SK-N-SH (cell line): ENCODE measurements at regions not wholly inside any gene's neighbourhood (a gene's known extent, or its start where the extent isn't known, plus 50 kb on each side); places are given as distances from the start of the nearest gene placed in this dataset.

Source experiments
- CTCF ChIA-PET: fragments of 300-600, 350-600 bp; formaldehyde crosslinking; extraction: SDS; loops from one replicate; lab custom pipeline; 2021; lab: Yijun Ruan, JAX
- POLR2A ChIA-PET: fragments of 350-600 bp; sonication (Branson Sonifier 250); formaldehyde crosslinking; extraction: SDS; loops from one replicate; lab custom pipeline; 2020; ENCODE audit warnings: antibody characterized with exemption, inconsistent platforms; lab: Yijun Ruan, JAX
- DNase-seq: peaks from one replicate; pipeline ENCODE4 v3.0.0; 2012
- H2AFZ ChIP-seq: fragments of 200-600 bp; sonication (generic); 2 replicates; pipeline ENCODE4 v1.8.1; 2016; ENCODE audit warnings: antibody characterized with exemption, mild to moderate bottlenecking, low read depth
- H3F3A ChIP-seq: fragments of 200-600 bp; sonication (generic); replicated peaks from 2 replicates; pipeline ENCODE3; 2016; ENCODE audit warnings: antibody characterized with exemption, mild to moderate bottlenecking; ENCODE audit not compliant: insufficient read depth
- H3K27ac ChIP-seq, 2 experiments: fragments of 200-500 bp in 1 of 2; fragments of 200-600 bp in 1 of 2; sonication (Bioruptor generic) in 1 of 2; sonication (generic), shearing (Covaris generic) in 1 of 2; 2 replicates each; pipeline versions ENCODE4 v1.5.1 to v1.6.1; 2014 to 2016; ENCODE audit warnings: low read depth in 2 of 2, inconsistent platforms in 1 of 2, low read length in 1 of 2, mild to moderate bottlenecking in 1 of 2, mixed read lengths in 1 of 2
- H3K27me3 ChIP-seq: fragments of 200-600 bp; sonication (generic), shearing (Covaris generic); 2 replicates; pipeline ENCODE4 v1.6.1; 2016; ENCODE audit warnings: mixed run types; ENCODE audit not compliant: insufficient read depth
- H3K36me3 ChIP-seq, 2 experiments: fragments of 200-500 bp in 1 of 2; fragments of 200-600 bp in 1 of 2; sonication (Bioruptor generic) in 1 of 2; sonication (generic) in 1 of 2; replicated peaks in 1 of 2; 2 replicates each; pipeline versions ENCODE3 to v1.5.1; 2014 to 2016; ENCODE audit warnings: low read length in 1 of 2, mild to moderate bottlenecking in 1 of 2; ENCODE audit not compliant: insufficient read depth in 2 of 2, control insufficient read depth in 1 of 2
- H3K4me1 ChIP-seq, 2 experiments: fragments of 200-500 bp in 1 of 2; fragments of 200-600 bp in 1 of 2; sonication (Bioruptor generic) in 1 of 2; sonication (generic), shearing (Covaris generic) in 1 of 2; 2 replicates each; pipeline versions ENCODE4 v1.5.1 to v1.6.1; 2014 to 2016; ENCODE audit warnings: low read depth in 1 of 2, low read length in 1 of 2, mixed run types in 1 of 2; ENCODE audit not compliant: insufficient read depth in 2 of 2, control insufficient read depth in 1 of 2
- H3K4me2 ChIP-seq: fragments of 200-600 bp; sonication (generic), shearing (Covaris generic); 2 replicates; pipeline ENCODE4 v1.6.1; 2017; ENCODE audit warnings: mixed run types
- H3K4me3 ChIP-seq, 2 experiments: fragments of 200-500 bp in 1 of 2; fragments of 200-600 bp in 1 of 2; sonication (Bioruptor generic) in 1 of 2; sonication (generic), shearing (Covaris generic) in 1 of 2; 2 replicates each; pipeline versions ENCODE4 v1.5.1 to v1.8.1; 2014 to 2016; ENCODE audit warnings: low read depth in 2 of 2, inconsistent platforms in 1 of 2, low read length in 1 of 2, mild to moderate bottlenecking in 1 of 2, mixed read lengths in 1 of 2, moderate library complexity in 1 of 2
- H3K79me2 ChIP-seq: fragments of 200-600 bp; sonication (generic); 2 replicates; pipeline ENCODE4 v1.8.1; 2017; ENCODE audit warnings: mild to moderate bottlenecking; ENCODE audit not compliant: insufficient read depth
- H3K9ac ChIP-seq: fragments of 200-600 bp; sonication (generic); 2 replicates; pipeline ENCODE4 v1.6.1; 2017; ENCODE audit warnings: mixed run types
- H3K9me2 ChIP-seq: fragments of 200-600 bp; sonication (generic); 2 replicates; pipeline ENCODE4 v1.6.1; 2017; ENCODE audit warnings: mixed run types
- H3K9me3 ChIP-seq: fragments of 200-600 bp; sonication (generic); 2 replicates; pipeline ENCODE4 v1.6.1; 2017; ENCODE audit warnings: mixed run types, mild to moderate bottlenecking, moderate library complexity
- H4K20me1 ChIP-seq: fragments of 200-600 bp; sonication (generic); 2 replicates; pipeline ENCODE4 v1.6.1; 2017; ENCODE audit warnings: mild to moderate bottlenecking, mixed run types; ENCODE audit not compliant: insufficient read depth
- CTCF ChIP-seq: fragments of 200-600 bp; sonication (generic); IDR thresholded peaks from 2 replicates; pipeline ENCODE4 v1.6.1; 2017; ENCODE audit warnings: antibody characterized with exemption, mild to moderate bottlenecking, moderate library complexity
- EP300 ChIP-seq, 2 experiments: IDR thresholded peaks; 2 replicates each; pipeline versions ENCODE4 v1.4.0 to v1.6.1; 2012; ENCODE audit warnings: borderline replicate concordance in 1 of 2, low read depth in 1 of 2, low read length in 1 of 2
- EZH2phosphoT487 ChIP-seq: fragments of 200-600 bp; sonication (generic); IDR thresholded peaks from 2 replicates; pipeline ENCODE4 v1.6.1; 2017; ENCODE audit warnings: low read depth, mixed run types, mild to moderate bottlenecking, antibody characterized with exemption, moderate library complexity, borderline replicate concordance
- FOSL2 ChIP-seq: IDR thresholded peaks from 2 replicates; pipeline ENCODE4 v1.4.0; 2012; ENCODE audit warnings: low read depth, mild to moderate bottlenecking, moderate library complexity, borderline replicate concordance
- FOXJ3 ChIP-seq: sonication (generic); formaldehyde crosslinking; IDR thresholded peaks from 2 replicates; pipeline ENCODE4 v1.5.1; 2020; ENCODE audit warnings: mild to moderate bottlenecking, missing genetic modification reagents
- FOXM1 ChIP-seq: IDR thresholded peaks from 2 replicates; pipeline ENCODE4 v1.4.0; 2012; ENCODE audit warnings: low read depth, mild to moderate bottlenecking
- GATA2 ChIP-seq: sonication (generic); formaldehyde crosslinking; IDR thresholded peaks from 2 replicates; pipeline ENCODE4 v1.5.0; 2020; ENCODE audit warnings: mild to moderate bottlenecking, missing genetic modification reagents
- IRF3 ChIP-seq: fragments of 150-350 bp; IDR thresholded peaks from 2 replicates; pipeline ENCODE4 v1.6.1; 2016; ENCODE audit warnings: mild to moderate bottlenecking, low read depth, low read length
- MAX ChIP-seq: IDR thresholded peaks from 2 replicates; pipeline ENCODE4 v1.4.0; 2012; ENCODE audit warnings: low read depth
- MXI1 ChIP-seq: IDR thresholded peaks from 2 replicates; pipeline ENCODE4 v1.6.1; 2012; ENCODE audit warnings: mild to moderate bottlenecking, low read depth, low read length, improper control_type of control experiment
- NFIC ChIP-seq: IDR thresholded peaks from 2 replicates; pipeline ENCODE4 v1.4.0; 2012; ENCODE audit warnings: borderline replicate concordance
- RXRA ChIP-seq: IDR thresholded peaks from 2 replicates; pipeline ENCODE4 v1.4.0; 2012; ENCODE audit warnings: low read depth, mild to moderate bottlenecking, borderline replicate concordance
- SMC3 ChIP-seq: IDR thresholded peaks from 2 replicates; pipeline ENCODE4 v1.6.1; 2012; ENCODE audit warnings: low read depth, low read length, improper control_type of control experiment
- TCF12 ChIP-seq: IDR thresholded peaks from 2 replicates; pipeline ENCODE4 v1.4.0; 2012
- YY1 ChIP-seq: IDR thresholded peaks from 2 replicates; pipeline ENCODE4 v1.4.0; 2012; ENCODE audit warnings: low read depth, mild to moderate bottlenecking
- ZBTB33 ChIP-seq: IDR thresholded peaks from 2 replicates; pipeline ENCODE4 v1.4.0; 2012; ENCODE audit warnings: low read depth, borderline replicate concordance
- WGBS: methylation state at CpG from one replicate; pipeline ENCODE4 v1.1.6; 2017; ENCODE audit warnings: low lambda C conversion rate; 5-methylcytosine and 5-hydroxymethylcytosine counted together
- TF ChIP-seq, protein P1 (sequence below): IDR thresholded peaks from 2 replicates; pipeline ENCODE4 v1.4.0; 2012; ENCODE audit warnings: low read depth, borderline replicate concordance

- POLR2A ChIA-PET = no interaction called here
Measured at GRCh38 chr11:110373051-110373702, 56.6 kb upstream of the FDX1 start.

DNA sequence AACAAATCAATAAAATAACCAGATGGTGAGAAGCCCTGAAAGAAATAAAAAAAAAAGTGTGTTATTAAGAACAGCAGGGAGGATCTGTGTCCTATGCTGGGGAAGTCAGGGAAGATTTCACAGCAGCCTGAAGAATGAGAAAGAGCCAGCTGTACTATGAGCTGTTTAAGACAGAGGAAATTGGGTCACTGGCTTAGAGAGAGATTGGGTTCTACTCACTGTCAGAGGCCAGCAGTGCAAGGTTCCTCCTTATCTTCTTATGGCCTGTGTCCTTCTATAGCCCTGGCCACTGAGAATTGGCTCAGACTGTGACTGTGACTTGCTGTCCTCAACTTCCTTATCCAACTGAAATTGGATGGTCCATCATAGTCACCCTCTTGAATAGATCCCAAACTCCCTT, 54.8 kb upstream of the FDX1 start:
- Histone ChIP-seq H3F3A (peaks cover 3% of the 10 kb centered on the region), H3K9ac (no peak overlapping the region), H3K4me2 (no peak overlapping the region), H3K4me3 (no peak overlapping the region), H3K27me3 (no peaks in the 10 kb centered on the region), H3K9me3 (no peaks in the 10 kb centered on the region), H2AFZ (no peak overlapping the region), H4K20me1 (no peaks in the 10 kb centered on the region), H3K36me3 (no peaks in the 10 kb centered on the region), H3K9me2 (no peaks in the 10 kb centered on the region), H3K4me1 (peaks cover 6 to 18% of the 10 kb centered on the region in 2 experiments; a peak in 3 of 4 replicates), H3K79me2 (no peaks in the 10 kb centered on the region), H3K27ac (no peak overlapping the region)
- POLR2A ChIA-PET = no interaction called here
- no peak for DNase-seq
- CTCF ChIA-PET = interaction anchor here (1.5 to 6.8 kb wide), 3 partner anchors 58 to 430 kb away, joined by 4 to 70 read pairs (median 5); no protein-coding TSS in a partner anchor
- TF ChIP-seq MAX (no peak), RXRA (no peak), FOXJ3 (CRISPR knock-in tag) (no peak), NFIC (no peak), FOXM1 (no peak), EZH2phosphoT487 (no peak), MXI1 (no peak), EP300 (IDR thresholded peaks at IDR 0.05; ENCODE audit: borderline replicate concordance in 1 of 2, low read depth in 1 of 2, low read length in 1 of 2) (no peak), GATA2 (CRISPR knock-in tag) (no peak), SMC3 (no peak), CTCF (no peak), ZBTB33 (no peak), TCF12 (no peak), YY1 (no peak), IRF3 (no peak)
- TF ChIP-seq, protein P1, sequence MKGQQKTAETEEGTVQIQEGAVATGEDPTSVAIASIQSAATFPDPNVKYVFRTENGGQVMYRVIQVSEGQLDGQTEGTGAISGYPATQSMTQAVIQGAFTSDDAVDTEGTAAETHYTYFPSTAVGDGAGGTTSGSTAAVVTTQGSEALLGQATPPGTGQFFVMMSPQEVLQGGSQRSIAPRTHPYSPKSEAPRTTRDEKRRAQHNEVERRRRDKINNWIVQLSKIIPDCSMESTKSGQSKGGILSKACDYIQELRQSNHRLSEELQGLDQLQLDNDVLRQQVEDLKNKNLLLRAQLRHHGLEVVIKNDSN = no peak

More at GRCh38 chr11:110373051-110373702, 56.6 kb upstream of the FDX1 start:
- H3F3A ChIP-seq = peaks cover 3% of the 10 kb centered on the region
- peaks cover 6 to 18% of the 10 kb centered on the region in 2 experiments; a peak in 3 of 4 replicates for H3K4me1 ChIP-seq
- 62% methylated on average over 5 of the region's 5 CpGs for WGBS
- peak overlapping the region; percentile 58 for H3K4me2 ChIP-seq
- no peak overlapping the region for H3K4me3 ChIP-seq
- no peaks in the 10 kb centered on the region for H3K79me2 ChIP-seq
- H3K27ac ChIP-seq = peak overlapping the region in 1 of 2 experiments; percentile 11; a peak in 1 of 4 replicates
- peak; percentile 20; the same call in 1 of the 2 replicates for TF ChIP-seq FOSL2
- TF ChIP-seq FOXJ3 (CRISPR knock-in tag) = no peak
- TF ChIP-seq GATA2 (CRISPR knock-in tag) = no peak
- H3K9ac ChIP-seq = no peak overlapping the region
- no peaks in the 10 kb centered on the region for H3K36me3 ChIP-seq
- no peaks in the 10 kb centered on the region for H3K9me3 ChIP-seq
- no peaks in the 10 kb centered on the region for H4K20me1 ChIP-seq
- no peak for DNase-seq
- peak overlapping the region; percentile 15; the same call in 1 of the 2 replicates for H2AFZ ChIP-seq
- CTCF ChIA-PET = interaction anchor here (6.8 kb wide), 1 partner anchor 172 kb away, joined by 70 read pairs; no protein-coding TSS in a partner anchor
- no peaks in the 10 kb centered on the region for H3K27me3 ChIP-seq
- H3K9me2 ChIP-seq = no peaks in the 10 kb centered on the region
